Stimulated activated naive CD8-positive, alpha-beta T cell treated with anti-CD3 and anti-CD28 coated beads, Interleukin-15, Interleukin-2, amounts not matched to agents 100 ng/mL and 50 ng/mL, for 24 hours (primary cell): ENCODE measurements at regions not wholly inside any gene's neighbourhood (a gene's known extent, or its start where the extent isn't known, plus 50 kb on each side); places are given as distances from the start of the nearest gene placed in this dataset.
"Not testable (repeated sequence)": the region's sequence is repeated elsewhere in the genome, so short reads cannot be mapped to it uniquely, and the experiment has no call there.

Experiments
- H3K27ac Mint-ChIP-seq: one replicate; pipeline ENCODE4 v1.8.0; 2021; ENCODE audit warnings: mild to moderate bottlenecking, mixed read lengths
- H3K27me3 Mint-ChIP-seq: one replicate; pipeline ENCODE4 v1.8.0; 2021; ENCODE audit warnings: mixed read lengths
- H3K36me3 Mint-ChIP-seq: one replicate; pipeline ENCODE4 v1.8.0; 2021; ENCODE audit warnings: low read depth, mixed read lengths
- H3K4me1 Mint-ChIP-seq: one replicate; pipeline ENCODE4 v1.8.0; 2021; ENCODE audit warnings: low read depth, mixed read lengths
- H3K4me3 Mint-ChIP-seq: one replicate; pipeline ENCODE4 v1.8.0; 2021; ENCODE audit warnings: mild to moderate bottlenecking, mixed read lengths
- H3K9me3 Mint-ChIP-seq: one replicate; pipeline ENCODE4 v1.8.0; 2021; ENCODE audit warnings: mixed read lengths

DNA sequence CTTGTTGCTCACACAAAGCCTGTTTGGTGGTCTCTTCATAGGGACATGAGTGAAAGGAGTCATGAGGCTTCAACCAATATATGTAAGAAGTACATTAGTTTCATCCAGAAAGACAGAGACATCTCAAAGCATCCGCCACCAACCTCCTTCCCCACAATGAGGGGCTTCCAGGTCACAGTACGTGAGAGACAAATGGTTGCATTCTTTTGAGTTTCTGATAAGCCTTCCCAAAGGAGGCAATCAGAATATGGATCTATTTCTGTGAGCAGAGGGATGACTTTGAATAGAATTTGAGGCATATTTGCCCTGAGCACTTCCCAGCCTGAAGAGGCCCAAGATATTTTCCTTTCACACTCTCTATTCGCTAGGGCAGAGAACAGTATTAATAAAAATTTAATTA is 931.1 kb downstream of the FAM181B start:
- Mint-ChIP-seq H3K4me3 (no peak overlapping the region), H3K27ac (no peak overlapping the region), H3K4me1 (no peaks in the 10 kb centered on the region), H3K27me3 (no peaks in the 10 kb centered on the region), H3K36me3 (no peaks in the 10 kb centered on the region), H3K9me3 (no peaks in the 10 kb centered on the region)

DNA sequence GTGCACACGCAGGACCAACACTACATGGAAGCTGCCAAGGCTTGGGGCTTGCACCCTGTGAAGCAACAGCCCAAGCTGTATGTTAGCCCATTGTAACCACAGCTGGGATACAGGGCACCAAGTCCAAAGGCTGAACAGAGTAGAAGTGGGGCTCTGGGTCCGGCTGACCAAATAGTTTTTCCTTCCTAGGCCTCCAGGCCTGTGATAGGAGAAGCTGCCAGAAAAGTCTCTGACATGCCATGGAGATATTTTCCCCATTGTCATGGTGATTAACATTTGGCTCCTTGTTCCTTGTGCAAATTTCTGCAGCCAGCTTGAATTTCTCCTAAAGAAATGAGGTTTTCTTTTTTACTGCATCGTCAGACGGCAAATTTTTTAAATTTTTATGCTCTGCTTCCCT is 941.2 kb downstream of the FAM181B start:
- no peaks in the 10 kb centered on the region for H3K27me3 Mint-ChIP-seq
- H3K9me3 Mint-ChIP-seq, result no peaks in the 10 kb centered on the region
- no peaks in the 10 kb centered on the region for H3K36me3 Mint-ChIP-seq
- H3K27ac Mint-ChIP-seq, result no peak overlapping the region
- no peak overlapping the region for H3K4me3 Mint-ChIP-seq
- H3K4me1 Mint-ChIP-seq, result peaks cover 12% of the 10 kb centered on the region

DNA sequence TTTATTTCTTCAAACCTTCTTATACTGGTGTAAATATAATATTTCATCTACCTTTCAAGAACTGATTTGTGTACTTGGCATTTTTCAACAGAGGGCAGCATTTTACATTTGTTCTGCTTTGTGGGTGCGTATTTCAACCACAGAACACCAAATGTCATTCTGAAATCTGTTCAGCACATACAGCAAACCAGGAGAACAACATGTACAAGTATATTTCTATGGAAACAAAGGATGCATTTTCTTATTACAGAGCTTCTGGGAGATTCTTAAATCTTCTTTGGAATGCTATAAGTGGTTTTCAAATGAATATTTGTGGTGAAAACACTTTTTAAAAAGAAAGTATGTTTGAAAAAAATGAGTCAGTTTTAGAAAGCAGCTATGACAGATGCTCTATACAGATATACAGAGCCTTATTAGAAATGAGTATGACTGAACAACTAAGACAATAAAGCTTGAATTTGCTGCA is 946.0 kb downstream of the FAM181B start:
- no peaks in the 10 kb centered on the region for H3K9me3 Mint-ChIP-seq
- H3K4me1 Mint-ChIP-seq, result peaks cover 13% of the 10 kb centered on the region
- no peak overlapping the region for H3K4me3 Mint-ChIP-seq
- H3K27me3 Mint-ChIP-seq, result no peaks in the 10 kb centered on the region
- no peak overlapping the region for H3K27ac Mint-ChIP-seq
- H3K36me3 Mint-ChIP-seq, result no peaks in the 10 kb centered on the region

DNA sequence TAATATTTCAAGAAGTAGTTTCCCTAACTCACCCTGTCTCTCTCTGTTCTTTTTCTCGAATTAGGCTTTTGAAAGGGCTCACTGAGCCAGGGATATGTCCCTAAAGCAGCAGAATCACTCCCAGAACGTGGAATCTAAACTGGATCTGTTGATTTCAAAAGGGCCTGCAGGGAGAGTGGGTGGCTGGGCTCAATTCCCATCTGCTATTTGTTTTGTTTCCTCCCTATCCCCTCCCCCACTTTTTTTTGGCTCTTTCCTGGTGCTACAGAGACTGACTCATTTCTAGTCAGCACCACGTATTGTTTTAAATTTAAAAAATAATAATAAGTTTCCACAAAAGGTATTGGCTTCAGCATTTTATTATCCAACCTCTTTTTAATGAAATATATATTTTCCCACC is 961.5 kb downstream of the FAM181B start:
- Mint-ChIP-seq H3K36me3 (no peaks in the 10 kb centered on the region), H3K27me3 (peaks cover 5% of the 10 kb centered on the region), H3K4me1 (no peaks in the 10 kb centered on the region), H3K9me3 (no peaks in the 10 kb centered on the region), H3K4me3 (no peak overlapping the region), H3K27ac (no peak overlapping the region)

DNA sequence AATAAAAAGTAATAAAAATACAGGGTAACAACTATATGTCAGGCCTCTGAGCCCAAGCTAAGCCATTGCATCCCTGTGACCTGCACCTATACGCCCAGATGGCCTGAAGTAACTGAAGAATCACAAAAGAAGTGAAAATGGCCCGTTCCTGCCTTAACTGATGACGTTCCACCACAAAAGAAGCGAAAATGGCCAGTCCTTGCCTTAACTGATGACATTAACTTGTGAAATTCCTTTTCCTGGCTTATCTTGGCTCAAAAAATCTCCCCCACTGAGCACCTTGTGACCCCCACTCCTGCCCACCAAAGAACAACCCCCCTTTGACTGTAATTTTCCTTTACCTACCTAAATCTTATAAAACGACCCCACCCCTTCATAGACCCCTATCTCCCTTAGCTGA is 963.8 kb downstream of the FAM181B start:
- not testable (repeated sequence) for H3K27me3 Mint-ChIP-seq, H3K36me3 Mint-ChIP-seq, H3K4me1 Mint-ChIP-seq, H3K27ac Mint-ChIP-seq, H3K4me3 Mint-ChIP-seq, H3K9me3 Mint-ChIP-seq

DNA sequence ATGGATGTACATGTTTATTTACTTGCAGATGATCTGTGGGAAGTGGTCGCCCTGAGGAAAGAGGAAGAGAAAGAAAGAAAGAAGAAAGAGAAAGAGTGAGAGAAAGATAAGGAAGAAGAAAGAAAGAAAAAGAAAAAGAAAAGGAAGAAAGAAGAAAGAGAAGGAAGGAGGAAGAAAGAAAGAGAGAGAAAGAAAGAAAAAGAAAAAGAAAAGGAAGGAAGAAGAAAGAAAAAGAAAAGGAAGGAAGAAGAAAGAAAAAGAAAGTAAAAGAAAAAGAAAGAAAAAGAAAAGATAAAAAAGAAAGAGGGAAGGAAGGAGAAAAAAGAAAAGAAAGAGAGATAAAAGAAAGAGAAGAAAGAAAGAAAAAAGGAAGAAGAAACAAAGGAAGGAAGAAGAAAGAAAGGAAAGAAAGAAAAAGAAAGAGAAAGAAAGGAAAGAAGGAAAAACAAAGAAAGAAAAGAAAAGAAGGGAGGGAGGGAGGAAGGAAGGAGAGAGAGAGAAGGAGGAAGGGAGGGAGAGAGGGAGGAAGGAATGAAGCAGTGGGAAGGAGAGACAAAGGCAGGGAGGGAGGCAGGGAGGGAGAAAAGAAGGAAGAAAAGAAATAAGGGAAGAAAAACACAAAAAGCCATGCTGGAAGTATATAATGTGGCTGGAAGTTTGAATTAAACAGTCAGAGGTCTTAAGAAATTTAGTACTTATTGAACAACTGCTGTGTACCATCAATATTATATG is 976.6 kb downstream of the FAM181B start:
- no peak overlapping the region for H3K27ac Mint-ChIP-seq
- H3K4me3 Mint-ChIP-seq, result no peak overlapping the region
- no peaks in the 10 kb centered on the region for H3K9me3 Mint-ChIP-seq
- no peaks in the 10 kb centered on the region for H3K36me3 Mint-ChIP-seq
- H3K4me1 Mint-ChIP-seq, result no peaks in the 10 kb centered on the region
- peaks cover 5% of the 10 kb centered on the region for H3K27me3 Mint-ChIP-seq

DNA sequence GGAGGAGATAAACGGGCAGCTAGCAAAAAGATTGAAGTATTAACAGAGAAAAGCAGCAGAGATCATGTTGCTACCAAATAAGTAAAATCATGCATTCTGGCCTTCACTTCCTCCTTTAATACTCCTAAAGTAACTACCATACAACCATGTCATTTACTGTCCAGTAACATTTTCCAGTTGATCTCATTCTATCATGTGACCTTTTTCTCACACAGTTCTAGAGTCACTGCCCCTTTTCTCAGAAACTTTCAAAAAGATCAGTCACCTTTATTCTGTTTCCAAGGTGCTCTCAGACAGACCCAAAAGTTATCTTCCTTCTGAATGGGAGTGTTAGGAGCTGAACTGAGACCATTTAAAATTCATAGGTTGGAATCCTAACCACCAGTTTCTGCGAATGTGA is 984.4 kb downstream of the FAM181B start:
- Mint-ChIP-seq H3K4me1 (peaks cover 7% of the 10 kb centered on the region), H3K9me3 (no peaks in the 10 kb centered on the region), H3K27ac (no peak overlapping the region), H3K4me3 (no peak overlapping the region), H3K36me3 (no peaks in the 10 kb centered on the region), H3K27me3 (peaks cover 6% of the 10 kb centered on the region)

DNA sequence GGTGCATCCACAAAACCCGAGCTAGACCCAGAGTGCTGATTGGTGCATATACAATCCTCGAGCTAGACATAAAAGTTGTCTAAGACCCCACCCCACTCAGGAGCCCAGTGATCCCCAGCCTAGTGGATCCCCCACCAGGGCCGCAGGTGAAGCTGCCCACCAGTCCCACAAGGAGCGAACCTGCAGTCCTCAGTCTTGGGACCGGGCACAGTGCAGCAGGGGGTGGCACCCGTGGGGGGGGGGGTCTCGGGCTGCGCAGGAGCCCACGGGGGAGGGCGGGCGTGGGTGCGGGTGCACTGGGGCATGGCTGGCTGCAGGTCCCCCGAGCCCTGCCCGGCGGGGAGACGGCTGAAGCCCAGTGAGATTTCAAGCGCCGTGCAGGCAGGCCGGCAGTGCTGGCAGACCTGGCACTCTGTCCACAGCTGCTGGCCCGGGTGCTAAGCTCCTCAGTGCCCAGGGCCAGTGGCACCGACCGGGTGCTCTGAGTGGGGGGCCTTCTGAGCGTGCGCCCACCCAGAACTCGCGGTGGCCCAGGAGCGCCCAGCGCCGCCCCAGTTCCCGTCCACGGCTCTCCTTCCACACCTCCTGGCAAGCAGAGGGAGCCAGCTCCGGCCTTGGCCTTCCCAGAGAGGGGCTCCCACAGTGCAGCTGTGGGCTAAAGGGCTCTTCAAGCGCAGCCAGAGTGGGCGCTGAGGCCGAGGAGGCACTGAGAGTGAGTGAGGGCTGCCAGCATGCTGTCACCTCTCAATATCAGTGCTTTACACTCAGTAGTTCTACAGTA is 989.1 kb downstream of the FAM181B start:
- peaks cover 6% of the 10 kb centered on the region for H3K4me1 Mint-ChIP-seq

DNA sequence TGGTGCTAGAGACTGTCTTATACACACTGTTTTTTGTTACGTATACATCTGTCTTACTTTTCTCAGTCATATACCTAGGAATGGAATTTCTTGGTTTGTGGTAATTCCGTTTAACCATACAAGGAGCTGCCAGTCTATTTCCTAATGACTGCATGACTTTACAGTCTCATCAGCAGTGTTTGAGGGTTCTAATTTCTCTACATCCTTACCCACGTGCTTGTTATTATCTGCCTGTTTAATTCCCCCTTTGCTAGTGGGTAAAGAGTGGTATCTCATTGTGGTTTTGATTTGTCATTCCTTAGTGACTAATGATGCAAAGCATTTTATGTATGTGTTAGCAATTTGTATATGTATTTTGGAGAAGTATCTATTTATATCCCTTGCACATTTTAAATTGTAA is 1008.0 kb downstream of the FAM181B start:
- Mint-ChIP-seq H3K27ac (no peak overlapping the region), H3K9me3 (peaks cover 5% of the 10 kb centered on the region)

More for the DNA sequence above, 989.1 kb downstream of the FAM181B start:
- Mint-ChIP-seq H3K27ac (no peak overlapping the region), H3K4me3 (no peak overlapping the region), H3K27me3 (peaks cover 2% of the 10 kb centered on the region), H3K9me3 (no peaks in the 10 kb centered on the region), H3K36me3 (no peaks in the 10 kb centered on the region)

DNA sequence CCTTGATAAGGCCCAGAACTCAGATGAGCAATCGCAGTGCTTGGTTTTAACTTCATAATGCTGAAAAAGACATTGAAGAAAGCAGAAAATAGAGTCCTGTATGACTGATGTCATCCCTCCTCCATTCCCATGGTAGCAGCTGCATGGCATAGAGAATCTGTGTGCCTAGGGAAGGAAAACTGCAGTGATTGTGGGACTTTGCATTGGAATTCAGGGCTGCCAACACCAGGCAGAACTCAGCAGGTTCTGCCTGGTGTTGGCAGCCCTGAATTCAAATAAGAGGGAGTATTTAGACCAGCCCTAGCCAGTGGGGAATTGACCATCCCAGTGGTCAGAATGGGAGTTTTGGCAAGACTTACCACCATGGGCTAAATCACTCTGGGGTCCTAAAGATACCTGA is 1016.0 kb downstream of the FAM181B start:
- Mint-ChIP-seq H3K36me3 (no peaks in the 10 kb centered on the region), H3K4me1 (no peaks in the 10 kb centered on the region), H3K4me3 (no peak overlapping the region), H3K27me3 (no peaks in the 10 kb centered on the region), H3K9me3 (peaks cover 4% of the 10 kb centered on the region), H3K27ac (no peak overlapping the region)

More for the DNA sequence above, 1008.0 kb downstream of the FAM181B start:
- no peaks in the 10 kb centered on the region for H3K36me3 Mint-ChIP-seq
- H3K27me3 Mint-ChIP-seq, result no peaks in the 10 kb centered on the region
- no peaks in the 10 kb centered on the region for H3K4me1 Mint-ChIP-seq
- H3K4me3 Mint-ChIP-seq, result no peak overlapping the region

DNA sequence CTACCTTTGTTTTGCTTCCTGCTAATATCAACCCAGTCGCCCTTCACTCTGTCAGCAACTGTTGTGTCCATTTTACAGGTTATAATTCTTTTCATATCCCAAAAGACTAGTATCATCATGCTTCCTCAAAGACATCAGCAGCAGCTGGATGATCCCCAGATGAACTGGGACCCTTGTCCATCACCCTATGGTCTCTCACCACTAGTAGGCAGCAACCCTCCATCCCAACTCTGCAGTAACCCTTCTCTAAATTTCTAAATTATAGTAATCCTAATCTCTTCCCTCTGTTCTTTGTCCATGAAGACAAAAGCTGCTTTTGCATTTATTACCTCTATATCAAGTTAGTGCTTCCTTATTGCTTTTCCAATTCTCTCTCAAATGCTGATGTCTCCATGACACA is 1025.8 kb downstream of the FAM181B start:
- Mint-ChIP-seq H3K27ac (no peak overlapping the region), H3K4me3 (no peak overlapping the region)

DNA sequence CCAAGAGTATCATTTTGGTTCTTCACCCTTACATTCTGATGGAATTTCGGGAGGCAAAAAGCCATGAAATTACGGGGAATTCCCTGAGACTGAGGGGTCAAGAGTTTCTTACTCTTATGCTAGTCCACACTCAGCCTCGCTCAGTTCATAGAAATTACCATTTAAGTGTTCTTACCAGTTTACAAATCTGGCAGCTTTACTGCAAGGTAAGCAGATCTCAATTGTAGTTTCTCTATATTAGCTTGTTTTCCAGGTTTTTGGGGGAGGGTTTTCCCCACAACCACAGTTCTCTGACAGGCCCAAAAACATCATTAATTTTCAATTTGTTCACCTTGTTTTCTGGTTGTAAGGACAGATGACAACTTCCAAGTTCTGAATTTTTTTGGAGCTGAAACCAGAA is 1028.4 kb downstream of the FAM181B start:
- peaks cover 13% of the 10 kb centered on the region for H3K9me3 Mint-ChIP-seq
- no peak overlapping the region for H3K27ac Mint-ChIP-seq
- no peak overlapping the region for H3K4me3 Mint-ChIP-seq
- no peaks in the 10 kb centered on the region for H3K36me3 Mint-ChIP-seq
- H3K27me3 Mint-ChIP-seq, result peaks cover 7% of the 10 kb centered on the region
- no peaks in the 10 kb centered on the region for H3K4me1 Mint-ChIP-seq

More for the DNA sequence above, 1025.8 kb downstream of the FAM181B start:
- peaks cover 9% of the 10 kb centered on the region for H3K27me3 Mint-ChIP-seq
- no peaks in the 10 kb centered on the region for H3K4me1 Mint-ChIP-seq
- H3K9me3 Mint-ChIP-seq, result peaks cover 9% of the 10 kb centered on the region
- H3K36me3 Mint-ChIP-seq, result no peaks in the 10 kb centered on the region

DNA sequence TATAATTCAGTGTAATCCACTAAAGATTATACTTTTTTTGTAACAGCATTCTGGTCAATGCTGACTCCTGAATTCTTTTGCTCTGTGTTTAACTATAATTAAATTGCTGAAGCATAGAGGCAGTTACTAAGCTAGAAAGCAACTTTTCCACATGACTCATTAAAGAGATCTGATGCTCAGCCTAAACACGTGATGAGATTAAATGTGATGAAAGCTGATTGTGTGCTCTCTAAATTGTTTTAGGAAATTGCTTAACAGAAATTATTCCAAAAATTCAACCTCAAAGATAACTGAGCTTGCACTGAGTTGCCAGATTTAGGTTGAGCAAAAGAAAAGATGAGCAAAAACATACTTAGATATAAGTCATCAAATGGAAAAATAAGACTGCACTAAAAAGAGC is 1033.6 kb downstream of the FAM181B start:
- H3K4me1 Mint-ChIP-seq, result no peaks in the 10 kb centered on the region
- peaks cover 37% of the 10 kb centered on the region for H3K9me3 Mint-ChIP-seq
- H3K36me3 Mint-ChIP-seq, result no peaks in the 10 kb centered on the region
- no peaks in the 10 kb centered on the region for H3K27me3 Mint-ChIP-seq
- H3K27ac Mint-ChIP-seq, result no peak overlapping the region
- H3K4me3 Mint-ChIP-seq, result no peak overlapping the region

DNA sequence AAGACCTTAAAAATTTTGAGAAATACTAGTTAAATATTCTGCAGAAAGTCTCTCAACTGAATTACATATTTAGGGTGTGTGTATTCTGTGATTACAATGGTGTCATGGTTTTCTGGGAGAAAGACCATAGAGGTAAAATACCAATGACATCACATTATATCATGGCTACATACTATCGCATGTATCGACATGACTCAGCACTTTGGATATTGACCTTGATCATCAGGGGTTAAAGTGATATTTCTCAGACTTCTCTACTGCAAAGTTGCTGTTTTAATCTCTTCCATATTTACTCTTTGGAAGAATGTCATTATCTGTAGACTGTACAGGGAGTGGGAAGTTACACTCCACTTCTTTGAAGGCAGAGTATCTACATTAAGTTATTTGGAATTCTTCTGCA is 1046.6 kb downstream of the FAM181B start:
- H3K36me3 Mint-ChIP-seq, result no peaks in the 10 kb centered on the region
- H3K4me3 Mint-ChIP-seq, result no peak overlapping the region
- H3K4me1 Mint-ChIP-seq, result no peaks in the 10 kb centered on the region
- no peaks in the 10 kb centered on the region for H3K27me3 Mint-ChIP-seq
- no peaks in the 10 kb centered on the region for H3K9me3 Mint-ChIP-seq
- H3K27ac Mint-ChIP-seq, result no peak overlapping the region

DNA sequence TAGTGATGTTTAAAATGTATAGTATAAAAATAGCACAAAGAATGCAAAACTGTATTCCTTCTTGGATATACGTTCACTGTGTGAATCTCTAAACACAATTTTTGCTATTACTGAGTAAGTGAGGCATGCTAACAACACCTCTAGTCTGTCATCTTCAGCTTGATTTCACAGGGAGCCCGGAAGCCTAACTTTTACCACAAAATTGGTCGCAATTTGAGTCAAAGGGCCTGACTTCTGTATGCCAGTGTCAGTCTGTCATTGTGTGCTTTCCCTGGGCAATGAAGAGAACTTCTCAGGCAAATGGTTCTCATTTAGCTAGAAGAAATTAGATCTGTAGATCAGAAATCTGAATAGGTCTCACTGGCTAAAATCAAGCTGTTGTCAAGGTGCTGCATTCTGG is 1059.5 kb downstream of the FAM181B start:
- no peak overlapping the region for H3K27ac Mint-ChIP-seq
- no peak overlapping the region for H3K4me3 Mint-ChIP-seq
- H3K4me1 Mint-ChIP-seq, result no peaks in the 10 kb centered on the region
- H3K36me3 Mint-ChIP-seq, result no peaks in the 10 kb centered on the region
- H3K9me3 Mint-ChIP-seq, result no peaks in the 10 kb centered on the region
- H3K27me3 Mint-ChIP-seq, result no peaks in the 10 kb centered on the region
